Inflammatory macrophage (primary cell): ENCODE measurements at regions not wholly inside any gene's neighbourhood (a gene's known extent, or its start where the extent isn't known, plus 50 kb on each side); places are given as distances from the start of the nearest gene placed in this dataset.
"Not testable (repeated sequence)": the region's sequence is repeated elsewhere in the genome, so short reads cannot be mapped to it uniquely, and the experiment has no call there.

ENCODE experiments used
- DNase-seq, 2 donors: peaks; one replicate each; pipeline ENCODE4 v3.0.0-alpha.2; 2020 to 2022

DNA sequence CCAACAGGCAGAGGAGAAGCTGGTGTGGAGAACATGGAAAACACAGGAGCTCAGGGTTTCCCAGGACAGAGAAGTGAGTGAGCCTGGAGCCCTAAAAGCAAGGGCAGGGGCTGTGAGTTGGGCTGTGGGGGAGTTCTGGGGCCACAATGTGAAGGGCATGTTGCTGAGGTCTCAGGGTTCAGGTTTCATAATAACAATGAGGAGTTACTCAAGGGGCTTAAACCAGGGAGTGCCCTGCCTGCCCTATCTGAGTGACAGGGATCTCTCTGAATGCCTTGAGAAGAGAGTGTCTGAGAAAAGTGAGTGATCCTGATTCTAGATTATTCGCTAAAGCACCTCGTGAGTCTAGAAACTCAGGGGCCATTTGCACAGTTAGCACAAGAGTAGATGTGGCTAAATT, 129.6 kb downstream of the VPREB1 start:
- DNase-seq = no peak

DNA sequence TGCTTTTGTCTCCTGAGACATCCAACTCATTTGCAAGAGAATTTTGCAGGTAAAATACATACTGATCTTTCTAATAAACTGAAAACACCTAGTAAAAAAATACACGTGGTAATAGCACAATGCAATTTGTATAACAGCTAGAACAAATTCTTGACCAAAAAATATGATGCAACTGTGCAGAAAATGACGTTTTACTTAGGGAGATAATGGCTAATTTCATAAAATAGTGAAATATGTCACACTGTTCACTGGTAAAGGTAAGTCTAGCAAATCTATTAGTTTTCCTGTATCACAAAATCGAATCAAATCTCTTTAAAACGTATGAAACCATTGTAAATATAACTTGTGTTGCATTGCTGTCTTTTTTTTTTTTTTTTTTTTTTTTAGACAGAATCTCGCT, 130.0 kb downstream of the VPREB1 start:
- no peak for DNase-seq

DNA sequence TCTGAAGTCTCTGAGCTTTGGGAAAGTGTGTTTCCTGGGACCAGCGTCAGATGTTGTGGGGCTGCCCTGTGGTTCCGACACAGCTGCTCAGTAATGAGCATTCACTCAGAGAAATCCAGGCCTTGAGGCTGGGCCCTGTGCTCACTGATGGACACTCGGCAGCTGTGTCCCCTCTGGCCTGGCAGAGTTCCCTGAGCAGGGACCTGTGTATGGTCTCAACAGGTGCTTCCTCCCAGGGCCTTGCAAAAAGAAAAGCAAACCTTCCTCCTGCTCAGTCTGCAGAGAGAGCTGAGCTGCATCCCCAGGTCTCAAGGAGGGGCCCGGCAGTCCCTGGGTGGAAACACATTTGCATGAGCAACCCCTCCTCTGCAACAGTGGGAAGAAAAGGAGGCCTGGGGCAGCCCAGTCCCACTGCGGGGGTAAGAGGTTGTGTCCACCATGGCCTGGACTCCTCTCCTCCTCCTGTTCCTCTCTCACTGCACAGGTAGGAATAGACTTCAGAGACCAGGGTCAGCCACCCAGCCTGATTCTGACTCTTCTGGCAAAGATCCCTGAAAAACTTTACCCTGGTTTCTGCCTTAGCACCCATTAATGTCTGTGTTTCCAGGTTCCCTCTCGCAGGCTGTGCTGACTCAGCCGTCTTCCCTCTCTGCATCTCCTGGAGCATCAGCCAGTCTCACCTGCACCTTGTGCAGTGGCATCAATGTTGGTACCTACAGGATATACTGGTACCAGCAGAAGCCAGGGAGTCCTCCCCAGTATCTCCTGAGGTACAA, 131.2 kb downstream of the VPREB1 start:
- DNase-seq = no peak

DNA sequence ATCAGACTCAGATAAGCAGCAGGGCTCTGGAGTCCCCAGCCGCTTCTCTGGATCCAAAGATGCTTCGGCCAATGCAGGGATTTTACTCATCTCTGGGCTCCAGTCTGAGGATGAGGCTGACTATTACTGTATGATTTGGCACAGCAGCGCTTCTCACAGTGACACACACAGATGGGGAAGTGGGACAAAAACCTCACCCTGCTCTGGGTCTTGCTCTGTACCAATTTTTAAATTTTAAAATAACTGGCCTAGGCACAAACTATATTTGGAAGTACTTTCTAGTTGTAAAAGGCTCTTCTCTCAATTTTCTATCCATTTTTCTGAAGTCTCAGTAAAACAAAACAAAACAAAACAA, 131.7 kb downstream of the VPREB1 start:
- no peak for DNase-seq

DNA sequence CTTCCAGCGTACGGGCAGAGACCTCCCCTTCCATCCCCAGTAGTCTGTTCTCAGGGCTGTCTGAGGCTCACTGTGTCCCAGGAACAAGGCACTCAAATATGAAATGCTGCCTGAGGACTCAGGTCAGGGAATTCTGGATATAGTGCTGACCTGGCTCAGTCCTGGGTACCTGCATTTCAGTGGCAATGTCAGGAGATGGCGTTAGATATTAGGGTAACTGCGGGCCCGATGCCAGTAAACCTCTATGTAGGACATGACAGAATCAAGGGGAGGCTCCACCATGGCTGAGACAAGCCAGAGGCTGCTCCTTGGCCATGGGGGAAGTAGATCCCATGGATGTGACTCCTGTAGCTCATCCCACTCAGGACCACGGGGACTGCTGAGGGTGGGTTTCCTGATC, 131.7 kb downstream of the ZNF280B start:
- DNase-seq = peak in 1 of 2 donors; percentile 16

DNA sequence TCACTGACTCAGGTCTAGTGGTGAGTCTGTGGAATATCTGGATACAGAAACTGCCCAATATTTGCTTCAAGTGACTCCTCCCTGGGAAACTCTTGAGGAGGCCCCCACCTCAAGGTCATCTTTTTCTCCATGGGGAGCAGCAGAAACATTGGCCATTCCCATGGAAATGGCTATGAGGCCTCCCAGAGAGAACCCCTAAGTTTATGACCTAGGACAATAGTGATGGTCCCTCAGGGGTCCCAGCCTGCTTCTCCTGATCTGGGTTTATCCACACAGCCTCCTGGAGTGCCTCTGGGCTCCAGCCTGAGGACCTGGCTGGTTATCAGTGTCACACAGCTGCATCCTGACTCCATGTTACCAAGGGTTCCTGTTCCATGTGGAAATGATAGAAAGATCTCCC, 131.2 kb downstream of the ZNF280B start:
- DNase-seq = no peak

DNA sequence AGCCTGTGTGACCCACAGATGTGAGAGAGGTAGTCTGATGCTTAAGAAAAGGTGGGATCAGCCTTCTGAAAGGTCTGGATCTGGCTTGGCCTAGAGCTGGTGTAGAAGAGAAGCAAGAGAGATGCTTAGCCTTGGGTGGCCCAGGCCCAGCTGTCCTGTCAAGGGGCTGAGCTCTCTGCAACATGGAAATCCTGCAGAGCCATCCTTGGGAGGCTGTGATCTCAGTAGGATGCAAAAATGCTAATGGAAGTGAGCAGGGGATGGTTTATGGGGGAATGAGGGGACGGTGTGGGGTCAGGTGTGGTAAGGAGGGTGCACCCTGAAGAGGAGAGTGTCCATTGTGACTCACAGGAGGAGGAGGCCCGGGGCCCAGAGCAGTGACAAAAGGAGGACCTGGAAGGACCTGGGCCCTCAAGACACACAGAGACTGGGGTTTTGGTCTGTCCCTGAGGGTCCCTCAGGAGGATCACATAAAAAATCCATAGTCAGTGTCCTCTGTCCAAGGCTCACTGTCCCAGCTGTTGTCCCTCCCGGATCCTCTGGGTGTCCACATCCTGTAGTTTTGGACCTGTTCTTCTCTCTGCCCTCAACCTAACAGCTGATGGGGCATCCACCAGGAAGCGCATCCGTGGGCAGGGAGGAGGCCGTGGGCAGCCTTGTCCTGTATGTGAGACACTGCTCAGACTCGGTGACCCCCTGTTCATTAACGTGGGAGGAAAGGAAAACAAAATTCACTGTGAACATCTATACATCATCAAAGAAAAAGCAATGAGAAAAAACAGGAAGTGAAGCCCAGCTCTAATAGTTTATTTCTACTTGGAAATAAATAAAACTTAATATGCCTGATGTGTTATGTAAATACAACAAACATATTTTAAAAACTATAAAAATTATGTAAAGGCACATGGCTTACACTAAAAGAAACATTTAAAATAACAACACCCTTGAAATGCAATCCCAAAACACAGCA, 129.8 kb downstream of the ZNF280B start:
- no peak for DNase-seq

DNA sequence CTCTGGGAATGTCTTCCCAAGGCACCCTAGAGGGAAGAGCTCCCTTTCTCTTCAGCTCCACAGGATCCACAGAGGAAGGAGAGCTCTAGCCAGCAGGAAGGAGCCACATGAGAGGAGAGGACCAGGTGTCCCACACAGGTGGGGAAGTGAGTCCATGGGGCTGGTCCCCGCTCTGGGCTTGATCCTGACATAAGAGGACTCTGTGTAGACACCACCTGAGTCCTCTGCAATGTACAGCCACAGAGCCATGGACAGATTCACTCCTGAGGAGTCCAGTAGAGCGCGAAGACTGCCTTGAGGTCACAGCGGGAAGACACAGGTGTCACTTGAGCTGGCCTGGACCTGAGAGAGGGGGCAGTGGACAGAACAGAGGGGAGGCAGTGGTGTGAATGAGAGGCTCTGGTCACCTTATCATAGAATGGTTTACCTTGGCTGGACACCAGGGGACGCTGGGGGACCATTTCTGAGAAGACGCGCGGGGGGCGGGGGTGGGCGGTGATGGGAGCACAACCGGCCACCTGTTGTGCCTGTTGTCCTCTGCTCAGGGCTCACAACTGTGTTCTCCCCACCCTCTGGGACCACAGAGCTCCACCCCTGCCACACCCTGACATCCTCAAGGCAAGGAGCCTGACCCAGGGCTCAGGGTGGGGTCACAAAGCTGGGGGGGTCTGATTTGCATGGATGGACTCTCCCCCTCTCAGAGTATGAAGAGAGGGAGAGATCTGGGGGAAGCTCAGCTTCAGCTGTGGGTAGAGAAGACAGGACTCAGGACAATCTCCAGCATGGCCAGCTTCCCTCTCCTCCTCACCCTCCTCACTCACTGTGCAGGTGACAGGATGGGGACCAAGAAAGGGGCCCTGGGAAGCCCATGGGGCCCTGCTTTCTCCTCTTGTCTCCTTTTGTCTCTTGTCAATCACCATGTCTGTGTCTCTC, 128.2 kb downstream of the ZNF280B start:
- DNase-seq = no peak

DNA sequence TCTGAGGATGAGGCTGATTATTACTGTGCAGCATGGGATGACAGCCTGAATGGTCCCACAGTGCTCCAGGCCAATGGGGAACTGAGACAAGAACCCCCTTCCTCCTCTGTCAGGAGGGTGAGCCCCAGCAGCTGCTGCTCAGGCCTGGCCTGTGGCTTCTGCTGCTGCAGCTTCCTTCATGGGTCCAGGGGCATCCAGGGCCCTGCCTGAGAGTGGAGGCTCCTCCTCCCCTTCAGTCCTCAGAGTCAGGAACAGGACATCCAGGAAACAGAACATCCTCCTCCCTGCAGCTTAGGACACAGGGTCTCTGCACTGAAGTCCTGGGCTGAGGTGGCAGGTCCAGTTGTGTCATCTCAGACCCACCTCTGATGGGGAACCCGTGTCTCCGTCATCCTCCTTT, 127.2 kb downstream of the ZNF280B start:
- DNase-seq = not testable (repeated sequence)

DNA sequence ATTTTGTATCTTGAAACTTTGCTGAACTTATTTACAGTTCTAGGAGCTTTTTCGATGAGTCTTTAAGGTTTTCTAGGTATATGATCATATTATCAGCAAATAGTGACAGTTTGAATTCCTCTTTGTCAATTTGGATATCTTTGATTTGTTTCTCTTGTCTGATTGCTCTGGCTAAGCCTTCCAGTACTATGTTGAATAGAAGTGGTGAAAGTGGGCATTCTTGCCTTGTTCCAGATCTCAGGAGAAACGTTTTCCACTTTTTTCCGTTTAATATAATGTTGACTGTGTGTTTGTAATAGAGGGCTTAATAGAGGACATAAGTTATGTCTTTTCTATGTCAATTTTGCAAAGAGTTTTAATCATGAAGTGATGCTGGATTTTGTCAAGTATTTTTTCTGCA, 124.3 kb downstream of the ZNF280B start:
- DNase-seq = no peak

DNA sequence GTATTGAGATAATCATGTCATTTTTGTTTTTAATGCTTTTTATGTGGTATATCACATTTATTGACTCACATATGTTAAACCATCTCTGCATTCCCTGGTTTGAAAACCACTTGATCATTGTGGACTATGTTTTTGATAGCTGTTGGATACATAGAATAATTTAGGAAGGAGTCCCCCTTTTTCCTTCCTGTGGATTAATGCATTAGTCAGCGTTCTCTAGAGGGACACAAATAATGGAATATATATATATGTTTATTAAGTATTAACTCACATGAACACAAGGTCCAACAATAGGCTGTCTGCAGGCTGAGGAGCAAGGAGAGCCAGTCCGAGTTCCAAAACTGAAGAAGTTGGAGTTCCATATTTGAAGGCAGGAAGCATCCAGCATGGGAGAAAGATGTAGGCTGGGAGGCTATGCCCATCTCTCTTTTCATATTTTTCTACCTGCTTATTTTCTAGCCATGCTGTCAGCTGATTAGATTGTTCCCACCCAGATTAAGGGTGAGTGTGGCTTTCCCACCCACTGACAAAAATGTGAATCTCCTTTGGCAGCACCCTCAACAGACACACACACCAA, 123.8 kb downstream of the ZNF280B start:
- no peak for DNase-seq

DNA sequence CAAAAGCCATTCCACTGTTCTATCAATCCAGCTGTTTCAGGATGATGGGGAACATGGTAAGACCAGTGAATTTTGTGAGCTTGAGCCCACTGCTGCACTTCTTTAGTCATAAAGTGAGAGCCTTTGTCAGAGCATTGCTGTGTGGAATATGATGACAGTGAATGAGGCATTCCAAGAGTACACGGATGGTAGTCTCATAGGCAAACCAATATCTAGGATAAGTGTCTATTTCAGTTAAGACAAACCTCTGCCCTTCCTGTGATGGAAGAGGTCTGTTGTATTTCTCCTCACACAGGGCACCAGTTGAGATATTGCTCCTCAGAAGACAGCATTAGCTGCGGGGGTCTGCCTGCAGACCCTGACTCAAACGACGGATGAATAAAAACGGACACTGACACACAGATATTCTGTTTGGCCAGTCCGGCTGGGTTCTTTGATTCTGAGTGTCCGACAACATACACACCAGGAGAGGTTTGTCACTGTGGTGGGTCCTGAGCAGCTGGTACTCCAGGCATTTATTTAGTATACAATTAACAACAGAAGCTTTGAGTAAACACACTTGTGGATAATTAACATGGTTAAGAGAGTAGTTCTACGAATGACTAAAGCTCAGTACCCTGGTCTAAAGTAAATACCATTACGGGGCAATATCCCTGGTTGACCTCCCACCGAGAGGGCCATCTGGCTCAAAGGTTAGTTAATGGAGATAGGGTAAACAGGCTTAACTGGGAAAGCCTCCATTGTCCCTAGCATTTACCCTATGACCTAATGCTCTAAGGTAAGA, 121.7 kb downstream of the ZNF280B start:
- DNase-seq = no peak

DNA sequence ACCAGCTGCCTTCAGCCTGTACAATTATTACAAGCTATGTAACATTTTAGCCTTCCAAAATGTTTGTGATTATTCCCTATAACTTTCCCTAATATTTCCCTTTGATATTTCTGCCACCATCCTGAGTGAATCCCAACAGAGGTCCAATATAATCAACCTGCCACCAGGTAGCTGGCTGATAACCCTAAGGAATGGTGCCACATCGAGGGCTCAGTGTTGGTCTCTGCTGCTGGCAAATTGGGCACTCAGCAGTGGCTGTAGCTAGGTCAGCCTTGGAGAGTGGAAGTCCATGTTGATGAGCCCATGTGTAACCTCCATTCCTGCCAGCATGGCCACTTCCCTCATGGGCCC, 121.2 kb downstream of the ZNF280B start:
- DNase-seq = no peak

DNA sequence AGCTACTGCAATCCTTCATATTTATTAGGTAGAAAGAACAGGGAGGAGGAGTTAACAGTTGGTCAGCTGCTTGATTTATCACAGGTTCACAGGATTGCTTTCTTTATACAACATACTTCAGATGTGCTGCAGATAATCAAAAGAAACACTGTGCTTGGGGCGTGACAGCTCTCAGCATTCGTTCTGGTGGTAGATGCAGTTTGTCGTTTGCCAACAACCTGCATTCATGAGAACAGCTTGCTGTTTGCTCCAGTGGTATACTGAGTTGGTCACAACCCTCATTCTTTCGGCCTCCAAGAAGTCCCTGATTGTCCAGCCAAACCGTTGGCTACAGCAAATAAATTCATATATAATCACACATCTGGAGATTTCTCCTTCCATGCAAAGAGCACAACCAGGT, 120.5 kb downstream of the ZNF280B start:
- DNase-seq = no peak

DNA sequence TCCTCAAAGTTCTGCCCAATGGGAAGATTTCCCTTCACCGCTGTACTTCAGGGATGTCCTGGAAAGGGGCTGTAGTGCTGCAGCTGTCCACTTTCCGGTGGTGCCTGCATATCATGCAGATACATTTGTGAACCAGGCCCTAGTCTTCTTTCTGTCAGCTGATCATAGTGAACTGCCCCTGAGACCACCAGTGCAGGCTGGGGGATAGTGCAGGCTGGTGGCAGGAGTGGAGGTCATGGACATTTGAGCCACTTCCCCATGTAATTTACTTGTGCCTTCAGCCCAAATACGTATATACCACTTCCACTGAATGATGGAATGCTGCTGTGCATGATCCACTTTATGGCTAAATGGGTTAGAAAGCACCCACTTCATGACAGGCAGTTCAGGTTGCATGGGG, 120.0 kb downstream of the ZNF280B start:
- no peak for DNase-seq

DNA sequence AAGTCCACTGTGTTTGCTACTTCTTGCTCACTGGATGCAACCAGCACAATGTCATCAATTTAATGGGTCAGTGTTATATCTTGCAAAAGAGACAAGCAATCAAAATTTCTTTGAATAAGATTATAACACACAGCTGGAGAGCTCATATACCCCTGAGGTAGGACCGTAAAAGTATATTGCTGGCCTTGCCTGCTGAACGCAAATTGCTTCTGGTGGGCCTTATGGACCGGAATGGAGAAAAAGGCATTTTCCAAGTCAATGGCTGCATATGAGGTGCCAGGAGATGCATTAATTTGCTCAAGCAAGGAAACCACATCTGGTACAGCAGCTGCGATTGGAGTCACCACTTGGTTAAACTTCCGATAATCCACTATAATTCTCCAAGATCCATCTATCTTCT, 119.1 kb downstream of the ZNF280B start:
- no peak for DNase-seq

DNA sequence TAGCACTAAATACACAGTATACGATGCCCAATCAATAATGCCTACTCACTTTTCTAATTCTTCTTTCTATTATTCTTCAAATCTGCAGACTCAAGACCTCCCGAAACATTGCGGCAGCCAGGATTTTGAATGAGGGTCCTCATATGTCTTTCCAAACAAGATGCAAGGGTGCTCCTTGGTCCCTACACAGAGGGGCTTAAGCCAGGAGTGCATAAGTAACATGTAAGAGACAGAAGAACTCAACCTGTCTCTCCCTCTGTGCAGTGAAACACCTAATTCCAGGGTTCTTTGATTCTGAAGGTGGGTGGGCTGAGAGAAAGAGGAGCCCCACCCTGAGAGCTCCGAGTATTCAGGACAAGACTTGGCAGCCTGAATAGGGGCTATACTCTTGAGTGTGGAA, 117.6 kb downstream of the ZNF280B start:
- no peak for DNase-seq

DNA sequence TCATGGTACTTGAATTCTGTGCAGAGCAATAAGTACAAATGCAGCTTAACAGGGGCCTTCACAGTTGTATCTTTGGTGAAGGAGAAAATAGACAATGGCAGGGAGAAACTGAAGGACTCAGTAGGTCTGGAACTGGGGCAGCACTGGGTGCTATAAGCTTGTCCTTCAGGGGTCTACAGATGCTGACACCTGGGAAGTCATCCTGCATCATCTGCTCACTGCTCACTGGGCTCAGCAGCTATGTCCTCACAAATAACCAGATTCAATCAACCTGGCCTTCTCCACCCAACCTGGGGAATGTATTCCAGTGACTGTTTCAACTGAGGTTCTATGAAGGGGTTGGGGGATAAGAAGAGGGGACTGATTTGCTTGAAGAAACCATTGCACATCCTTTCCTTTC, 117.0 kb downstream of the ZNF280B start:
- no peak for DNase-seq

DNA sequence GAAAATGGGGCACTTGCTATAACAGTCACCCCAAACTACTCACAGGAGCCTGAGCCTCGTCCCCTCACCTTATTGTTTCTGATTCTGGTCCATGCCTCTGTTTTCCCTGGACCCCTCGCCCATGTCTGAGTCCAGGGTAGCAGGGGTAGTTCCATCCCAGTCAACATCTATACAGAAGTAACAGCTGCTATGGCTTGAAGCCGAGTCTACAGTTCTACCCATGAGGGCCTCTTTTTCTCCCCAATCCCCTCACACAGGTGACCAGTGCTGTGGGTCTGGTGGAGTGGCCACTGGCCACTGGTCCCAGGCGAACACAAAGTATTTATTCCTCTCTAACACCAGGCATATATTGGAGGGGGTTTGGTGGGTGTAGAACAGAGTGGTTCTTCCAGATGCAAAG, 116.4 kb downstream of the ZNF280B start:
- no peak for DNase-seq

DNA sequence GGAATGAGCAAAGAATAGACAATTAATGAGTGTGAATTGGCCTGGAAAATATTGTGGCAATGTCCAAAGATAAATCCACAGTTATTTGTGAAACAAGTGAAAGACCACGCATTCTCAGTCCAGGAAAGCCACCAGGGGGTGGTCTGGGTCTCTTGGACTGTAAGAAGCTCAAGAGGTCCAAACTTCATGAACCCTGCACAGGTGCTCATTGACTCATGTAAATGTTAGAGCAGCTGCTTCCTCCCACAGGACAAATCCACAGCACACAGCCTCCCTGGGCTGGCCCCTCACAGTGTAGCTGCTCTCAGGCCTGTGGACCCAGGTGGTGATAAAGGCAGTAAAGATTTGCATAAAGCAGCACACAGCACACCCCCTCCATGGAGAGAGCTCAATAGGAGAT, 114.0 kb downstream of the ZNF280B start:
- no peak for DNase-seq

DNA sequence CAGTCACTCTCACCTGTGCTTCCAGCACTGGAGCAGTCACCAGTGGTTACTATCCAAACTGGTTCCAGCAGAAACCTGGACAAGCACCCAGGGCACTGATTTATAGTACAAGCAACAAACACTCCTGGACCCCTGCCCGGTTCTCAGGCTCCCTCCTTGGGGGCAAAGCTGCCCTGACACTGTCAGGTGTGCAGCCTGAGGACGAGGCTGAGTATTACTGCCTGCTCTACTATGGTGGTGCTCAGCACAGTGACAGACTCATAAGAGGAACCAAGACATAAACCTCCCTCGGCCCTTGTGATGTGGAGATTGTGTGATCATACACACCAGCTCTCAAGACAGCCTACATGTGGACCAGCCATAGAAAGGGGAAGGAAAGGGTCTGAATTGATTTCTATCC, 113.3 kb downstream of the ZNF280B start:
- peak; percentile 67 to 85 for DNase-seq
